Endothelial cell of umbilical vein (primary cell): ENCODE measurements at regions not wholly inside any gene's neighbourhood (a gene's known extent, or its start where the extent isn't known, plus 50 kb on each side); places are given as distances from the start of the nearest gene placed in this dataset.

ENCODE experiments used
- EZH2 ChIP-seq: IDR thresholded peaks from 2 replicates; pipeline ENCODE4 v1.6.1; 2012; ENCODE audit warnings: borderline replicate concordance, low read depth, mild to moderate bottlenecking, moderate library complexity, low read length, inconsistent platforms; ENCODE audit not compliant: severe bottlenecking
- MAX ChIP-seq: IDR thresholded peaks from 2 replicates; pipeline ENCODE4 v1.6.1; 2011; ENCODE audit not compliant: insufficient read depth, insufficient read length
- POLR2A ChIP-seq: IDR thresholded peaks from 2 replicates; pipeline ENCODE4 v1.6.1; 2012; ENCODE audit warnings: low read depth, mild to moderate bottlenecking, control low read depth, low read length

- TF ChIP-seq POLR2A: no peak
- no peak for TF ChIP-seq EZH2
- TF ChIP-seq MAX: no peak
These were observed 223.0 kb downstream of the UBE2E3 start for GRCh38 chr2:181203412-181203811.
